ENCODE measurements at regions not wholly inside any gene's neighbourhood (a gene's known extent, or its start where the extent isn't known, plus 50 kb on each side); places are given as distances from the start of the nearest gene placed in this dataset.

DNA sequence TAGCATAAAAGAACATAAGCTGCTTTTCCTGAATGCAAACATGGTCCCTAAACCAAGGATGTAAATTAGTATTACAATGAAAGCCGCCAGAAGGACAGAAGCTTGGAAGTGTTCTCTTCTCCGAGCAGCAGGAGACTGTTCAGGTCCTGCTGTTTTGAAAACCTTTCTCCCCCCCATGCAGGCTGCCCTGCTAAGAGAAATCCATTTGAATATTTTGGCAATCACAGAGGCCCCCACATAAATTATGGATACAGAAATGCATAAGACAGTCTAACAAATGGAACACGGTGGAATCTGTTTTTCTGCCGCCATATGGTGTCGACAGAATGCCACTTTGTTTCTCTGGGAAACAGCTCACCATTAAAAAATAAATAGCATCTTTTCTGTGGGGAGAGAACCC lies 600.4 kb upstream of the KLHL29 start:
- Histone ChIP-seq H3K36me3 (ENCODE audit: control insufficient read depth, insufficient read depth, low read length) (no peaks in the 10 kb centered on the region), H3K27ac (ENCODE audit: low read length) (no peak overlapping the region), H3K27me3 (ENCODE audit: control insufficient read depth, insufficient read depth, low read length) (no peaks in the 10 kb centered on the region), H3K4me3 (ENCODE audit: low read length) (no peak overlapping the region), H3K4me1 (ENCODE audit: control insufficient read depth, insufficient read depth, low read length) (no peaks in the 10 kb centered on the region), H3K9me3 (ENCODE audit: control insufficient read depth, insufficient read depth, low read length) (no peaks in the 10 kb centered on the region)
- no peak for DNase-seq (ENCODE audit: low read depth, low spot score)
- no CpG with 5 or more reads among the region's 5 CpGs for WGBS (ENCODE audit: insufficient coverage, insufficient read length)

DNA sequence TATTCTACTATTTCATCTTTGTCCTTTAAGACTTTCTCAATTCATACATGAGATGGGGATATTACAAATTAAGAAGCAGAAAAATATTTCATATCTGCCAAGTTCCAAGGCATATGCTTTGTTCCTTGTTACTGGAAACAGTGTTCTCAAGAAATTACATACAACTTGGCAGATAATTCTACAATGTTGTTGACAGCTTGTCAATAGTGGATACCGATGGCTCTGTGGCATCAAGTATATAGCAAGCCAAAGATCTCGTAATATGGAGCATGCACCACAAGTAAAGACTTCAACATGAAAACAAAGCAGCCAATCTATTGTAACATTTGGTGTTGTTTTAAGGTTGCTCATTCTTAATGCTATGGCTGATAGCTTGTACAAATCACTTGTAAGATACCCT lies 598.2 kb upstream of the KLHL29 start:
- H3K4me1 ChIP-seq (ENCODE audit: control insufficient read depth, insufficient read depth, low read length) = no peaks in the 10 kb centered on the region
- H3K9me3 ChIP-seq (ENCODE audit: control insufficient read depth, insufficient read depth, low read length) = no peaks in the 10 kb centered on the region
- no peak overlapping the region for H3K27ac ChIP-seq (ENCODE audit: low read length)
- H3K27me3 ChIP-seq (ENCODE audit: control insufficient read depth, insufficient read depth, low read length) = no peaks in the 10 kb centered on the region
- no peak for DNase-seq (ENCODE audit: low read depth, low spot score)
- no peaks in the 10 kb centered on the region for H3K36me3 ChIP-seq (ENCODE audit: control insufficient read depth, insufficient read depth, low read length)
- H3K4me3 ChIP-seq (ENCODE audit: low read length) = no peak overlapping the region
- WGBS (ENCODE audit: insufficient coverage, insufficient read length) = no CpG with 5 or more reads among the region's 2 CpGs

DNA sequence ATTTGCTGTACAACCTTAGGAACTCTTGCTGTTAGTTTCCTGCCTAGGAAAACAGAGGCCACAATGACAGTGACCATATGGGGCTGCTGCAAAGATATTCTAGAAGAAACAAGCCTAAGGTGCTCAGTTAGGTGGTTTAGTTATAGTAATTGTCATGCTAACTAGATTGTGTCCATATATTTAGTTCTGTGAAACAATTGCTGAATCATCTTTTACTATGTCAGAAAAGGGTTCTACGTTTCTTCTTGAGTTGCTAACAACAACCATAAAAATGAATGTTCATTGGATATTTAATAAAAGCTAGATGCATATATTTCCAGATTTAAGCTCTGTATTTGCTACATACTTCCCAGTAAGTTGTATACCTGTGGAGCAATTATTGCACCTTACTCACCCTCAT lies 597.2 kb upstream of the KLHL29 start:
- no peaks in the 10 kb centered on the region for H3K9me3 ChIP-seq (ENCODE audit: control insufficient read depth, insufficient read depth, low read length)

DNA sequence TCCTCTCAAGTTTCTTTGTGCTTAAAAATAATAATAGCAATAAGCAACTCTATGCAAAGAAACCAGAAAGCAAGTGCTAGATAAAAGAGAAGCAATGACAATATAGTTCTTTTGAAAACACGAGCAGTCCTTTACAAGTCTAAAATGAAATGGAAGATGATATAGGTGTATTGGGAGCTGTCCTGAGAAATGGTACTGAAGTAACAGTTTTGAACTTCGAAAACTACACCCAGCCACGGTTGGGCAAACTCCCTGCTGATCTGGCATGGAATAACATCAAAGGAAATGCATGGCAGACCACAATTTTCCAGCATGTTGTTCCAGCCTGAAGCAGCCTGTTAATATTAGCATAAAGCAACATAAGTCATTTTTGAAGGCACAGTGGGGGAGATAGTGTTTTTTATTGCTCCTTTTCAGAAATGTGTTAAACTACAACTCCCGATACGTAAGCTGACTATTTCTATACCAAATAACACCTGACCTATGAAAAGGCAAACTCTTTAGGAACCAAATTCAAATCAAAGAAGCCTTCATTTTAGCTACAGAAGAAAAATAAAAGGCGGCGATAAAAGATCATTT lies 596.1 kb upstream of the KLHL29 start:
- no peaks in the 10 kb centered on the region for H3K9me3 ChIP-seq (ENCODE audit: control insufficient read depth, insufficient read depth, low read length)
- H3K36me3 ChIP-seq (ENCODE audit: control insufficient read depth, insufficient read depth, low read length) = no peaks in the 10 kb centered on the region
- no CpG with 5 or more reads among the region's 7 CpGs for WGBS (ENCODE audit: insufficient coverage, insufficient read length)
- no peaks in the 10 kb centered on the region for H3K27me3 ChIP-seq (ENCODE audit: control insufficient read depth, insufficient read depth, low read length)
- H3K27ac ChIP-seq (ENCODE audit: low read length) = no peak overlapping the region
- no peaks in the 10 kb centered on the region for H3K4me1 ChIP-seq (ENCODE audit: control insufficient read depth, insufficient read depth, low read length)
- DNase-seq (ENCODE audit: low read depth, low spot score) = no peak
- no peak overlapping the region for H3K4me3 ChIP-seq (ENCODE audit: low read length)

More for the DNA sequence above, 597.2 kb upstream of the KLHL29 start:
- no peak for DNase-seq (ENCODE audit: low read depth, low spot score)
- Histone ChIP-seq H3K4me1 (ENCODE audit: control insufficient read depth, insufficient read depth, low read length) (no peaks in the 10 kb centered on the region), H3K27ac (ENCODE audit: low read length) (no peak overlapping the region), H3K27me3 (ENCODE audit: control insufficient read depth, insufficient read depth, low read length) (no peaks in the 10 kb centered on the region), H3K36me3 (ENCODE audit: control insufficient read depth, insufficient read depth, low read length) (no peaks in the 10 kb centered on the region), H3K4me3 (ENCODE audit: low read length) (no peak overlapping the region)
- WGBS (ENCODE audit: insufficient coverage, insufficient read length) = no CpG with 5 or more reads among the region's 1 CpG

- H3K4me1 ChIP-seq (ENCODE audit: control insufficient read depth, insufficient read depth, low read length) = 0 out of 2 replicates have a peak, but pooled peaks cover 2% of the 10 kb centered on the region
- no peak for DNase-seq (ENCODE audit: low read depth, low spot score)
- H3K4me3 ChIP-seq (ENCODE audit: low read length) = no peak overlapping the region
- H3K27me3 ChIP-seq (ENCODE audit: control insufficient read depth, insufficient read depth, low read length) = no peaks in the 10 kb centered on the region
- WGBS (ENCODE audit: insufficient coverage, insufficient read length) = no CpG with 5 or more reads among the region's 3 CpGs
- no peaks in the 10 kb centered on the region for H3K9me3 ChIP-seq (ENCODE audit: control insufficient read depth, insufficient read depth, low read length)
- H3K36me3 ChIP-seq (ENCODE audit: control insufficient read depth, insufficient read depth, low read length) = no peaks in the 10 kb centered on the region
- no peak overlapping the region for H3K27ac ChIP-seq (ENCODE audit: low read length)
Measured at GRCh38 chr2:22795287-22795866, 589.6 kb upstream of the KLHL29 start.

DNA sequence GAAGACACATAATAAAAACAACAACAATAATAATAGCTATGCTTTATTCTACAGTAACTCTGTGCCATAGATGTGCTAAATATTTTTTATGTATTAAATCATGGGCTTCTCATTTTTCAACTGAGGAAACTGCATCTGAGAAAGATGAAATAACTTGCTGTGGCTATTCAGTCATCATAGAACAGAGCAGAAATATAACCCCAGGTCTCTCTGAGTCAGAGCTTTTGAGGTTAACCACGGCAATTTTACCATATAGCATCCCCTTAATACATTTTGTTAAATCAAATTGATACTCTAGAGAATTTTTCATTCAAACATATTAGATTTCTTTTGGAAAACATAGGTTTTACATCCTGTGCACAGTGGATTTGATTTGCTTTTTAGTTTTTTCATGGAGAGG lies 586.6 kb upstream of the KLHL29 start:
- DNase-seq (ENCODE audit: low read depth, low spot score) = no peak
- Histone ChIP-seq H3K27me3 (ENCODE audit: control insufficient read depth, insufficient read depth, low read length) (no peaks in the 10 kb centered on the region), H3K4me1 (ENCODE audit: control insufficient read depth, insufficient read depth, low read length) (0 out of 2 replicates have a peak, but pooled peaks cover 2% of the 10 kb centered on the region), H3K27ac (ENCODE audit: low read length) (no peak overlapping the region), H3K4me3 (ENCODE audit: low read length) (no peak overlapping the region), H3K9me3 (ENCODE audit: control insufficient read depth, insufficient read depth, low read length) (no peaks in the 10 kb centered on the region), H3K36me3 (ENCODE audit: control insufficient read depth, insufficient read depth, low read length) (no peaks in the 10 kb centered on the region)
- WGBS (ENCODE audit: insufficient coverage, insufficient read length) = no CpG with 5 or more reads among the region's 1 CpG

DNA sequence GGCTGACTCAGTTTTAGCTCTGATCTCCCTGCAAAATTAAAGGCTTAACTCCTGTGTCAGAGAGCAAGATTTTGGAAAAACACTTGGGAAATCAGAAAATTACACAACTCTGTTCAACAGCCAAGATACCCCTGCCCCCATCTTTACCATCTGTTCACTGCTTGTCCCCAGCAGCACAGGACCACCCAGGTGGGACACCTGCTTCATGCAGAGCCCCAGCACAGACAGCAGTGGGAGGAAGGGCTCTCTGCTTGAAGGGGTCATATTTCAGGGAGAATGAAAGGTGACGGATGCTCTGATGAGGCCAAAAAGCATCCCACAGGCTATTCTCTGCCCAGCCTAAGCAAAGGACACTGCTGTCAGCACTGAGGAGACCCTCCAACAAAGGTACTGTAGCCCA lies 584.6 kb upstream of the KLHL29 start:
- no CpG with 5 or more reads among the region's 1 CpG for WGBS (ENCODE audit: insufficient coverage, insufficient read length)
- Histone ChIP-seq H3K27me3 (ENCODE audit: control insufficient read depth, insufficient read depth, low read length) (no peaks in the 10 kb centered on the region), H3K4me1 (ENCODE audit: control insufficient read depth, insufficient read depth, low read length) (0 out of 2 replicates have a peak, but pooled peaks cover 2% of the 10 kb centered on the region), H3K27ac (ENCODE audit: low read length) (no peak overlapping the region), H3K36me3 (ENCODE audit: control insufficient read depth, insufficient read depth, low read length) (no peaks in the 10 kb centered on the region), H3K4me3 (ENCODE audit: low read length) (no peak overlapping the region), H3K9me3 (ENCODE audit: control insufficient read depth, insufficient read depth, low read length) (no peaks in the 10 kb centered on the region; the same call in 1 of the 2 replicates)
- DNase-seq (ENCODE audit: low read depth, low spot score) = peak; percentile 27

DNA sequence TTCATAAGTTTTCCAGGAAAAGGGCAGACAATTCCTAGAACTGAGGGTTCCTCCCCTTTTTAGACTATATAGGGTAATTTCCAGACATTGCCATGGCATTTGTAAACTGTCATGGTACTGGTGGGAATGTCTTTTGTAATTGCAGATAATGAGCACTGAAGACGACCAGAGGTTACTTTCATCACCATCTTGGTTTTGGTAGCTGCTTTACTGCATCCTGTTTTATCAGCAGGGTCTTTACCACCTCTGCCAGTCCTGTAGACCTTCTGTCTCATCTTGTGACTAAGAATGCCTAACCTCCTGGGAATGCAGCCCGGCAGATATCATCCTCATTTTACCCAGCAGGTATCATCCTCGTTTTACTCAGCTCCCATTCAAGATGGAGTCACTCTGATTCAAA lies 583.9 kb upstream of the KLHL29 start:
- WGBS (ENCODE audit: insufficient coverage, insufficient read length) = no CpG with 5 or more reads among the region's 3 CpGs
- no peaks in the 10 kb centered on the region for H3K27me3 ChIP-seq (ENCODE audit: control insufficient read depth, insufficient read depth, low read length)
- H3K9me3 ChIP-seq (ENCODE audit: control insufficient read depth, insufficient read depth, low read length) = peaks cover 3% of the 10 kb centered on the region; the same call in 1 of the 2 replicates
- no peak overlapping the region for H3K4me3 ChIP-seq (ENCODE audit: low read length)
- H3K36me3 ChIP-seq (ENCODE audit: control insufficient read depth, insufficient read depth, low read length) = no peaks in the 10 kb centered on the region
- no peak overlapping the region for H3K27ac ChIP-seq (ENCODE audit: low read length)
- 0 out of 2 replicates have a peak, but pooled peaks cover 2% of the 10 kb centered on the region for H3K4me1 ChIP-seq (ENCODE audit: control insufficient read depth, insufficient read depth, low read length)
- no peak for DNase-seq (ENCODE audit: low read depth, low spot score)

- no CpG with 5 or more reads among the region's 5 CpGs for WGBS (ENCODE audit: insufficient coverage, insufficient read length)
- H3K9me3 ChIP-seq (ENCODE audit: control insufficient read depth, insufficient read depth, low read length) = peaks cover 4% of the 10 kb centered on the region; the same call in 1 of the 2 replicates
- H3K36me3 ChIP-seq (ENCODE audit: control insufficient read depth, insufficient read depth, low read length) = no peaks in the 10 kb centered on the region
- no peak overlapping the region for H3K27ac ChIP-seq (ENCODE audit: low read length)
- 0 out of 2 replicates have a peak, but pooled peaks cover 2% of the 10 kb centered on the region for H3K4me1 ChIP-seq (ENCODE audit: control insufficient read depth, insufficient read depth, low read length)
- no peaks in the 10 kb centered on the region for H3K27me3 ChIP-seq (ENCODE audit: control insufficient read depth, insufficient read depth, low read length)
- no peak for DNase-seq (ENCODE audit: low read depth, low spot score)
- H3K4me3 ChIP-seq (ENCODE audit: low read length) = no peak overlapping the region
Measured at GRCh38 chr2:22801970-22802369, 583.0 kb upstream of the KLHL29 start.

- Histone ChIP-seq H3K27ac (ENCODE audit: low read length) (no peak overlapping the region), H3K36me3 (ENCODE audit: control insufficient read depth, insufficient read depth, low read length) (no peaks in the 10 kb centered on the region), H3K27me3 (ENCODE audit: control insufficient read depth, insufficient read depth, low read length) (no peaks in the 10 kb centered on the region), H3K4me1 (ENCODE audit: control insufficient read depth, insufficient read depth, low read length) (no peaks in the 10 kb centered on the region), H3K9me3 (ENCODE audit: control insufficient read depth, insufficient read depth, low read length) (peaks cover 4% of the 10 kb centered on the region; the same call in 1 of the 2 replicates), H3K4me3 (ENCODE audit: low read length) (no peak overlapping the region)
- no peak for DNase-seq (ENCODE audit: low read depth, low spot score)
Measured at GRCh38 chr2:22807872-22808271, 577.1 kb upstream of the KLHL29 start.

DNA sequence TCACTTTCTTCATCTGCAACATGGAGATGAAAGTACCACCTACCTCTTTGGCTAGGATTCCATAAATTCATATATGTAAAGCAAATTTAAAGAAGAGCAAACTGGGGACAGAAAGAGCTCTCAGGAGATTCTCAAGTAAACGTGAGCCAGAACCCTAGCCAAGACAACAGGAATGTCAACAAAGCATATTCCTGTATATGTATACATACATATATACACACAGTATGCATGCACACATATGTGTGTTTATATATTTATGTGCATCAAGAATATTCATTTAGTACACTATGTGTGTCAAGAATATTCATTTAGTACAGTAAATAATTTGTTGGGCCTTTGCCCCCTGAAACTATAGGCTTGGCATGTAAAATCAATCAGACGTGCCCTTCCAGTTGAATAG lies 574.4 kb upstream of the KLHL29 start:
- Histone ChIP-seq H3K4me3 (ENCODE audit: low read length) (no peak overlapping the region), H3K27me3 (ENCODE audit: control insufficient read depth, insufficient read depth, low read length) (no peaks in the 10 kb centered on the region), H3K27ac (ENCODE audit: low read length) (no peak overlapping the region), H3K36me3 (ENCODE audit: control insufficient read depth, insufficient read depth, low read length) (no peaks in the 10 kb centered on the region), H3K4me1 (ENCODE audit: control insufficient read depth, insufficient read depth, low read length) (no peaks in the 10 kb centered on the region), H3K9me3 (ENCODE audit: control insufficient read depth, insufficient read depth, low read length) (0 out of 2 replicates have a peak, but pooled peaks cover 4% of the 10 kb centered on the region)
- WGBS (ENCODE audit: insufficient coverage, insufficient read length) = no CpG with 5 or more reads among the region's 2 CpGs
- DNase-seq (ENCODE audit: low read depth, low spot score) = no peak

Measured in iPS DF 6.9 (cell line).